VCaP (cell line): ENCODE measurements at regions not wholly inside any gene's neighbourhood (a gene's known extent, or its start where the extent isn't known, plus 50 kb on each side); places are given as distances from the start of the nearest gene placed in this dataset.

Source experiments
- H3K27ac ChIP-seq: fragments of 450-650 bp; 2 replicates; pipeline ENCODE4 v1.5.1; 2017
- TF ChIP-seq, protein P1 (sequence below): fragments of 450-650 bp; conservative IDR thresholded peaks from 2 replicates; pipeline ENCODE4 v1.5.1; 2017; ENCODE audit warnings: mild to moderate bottlenecking, moderate library complexity

DNA sequence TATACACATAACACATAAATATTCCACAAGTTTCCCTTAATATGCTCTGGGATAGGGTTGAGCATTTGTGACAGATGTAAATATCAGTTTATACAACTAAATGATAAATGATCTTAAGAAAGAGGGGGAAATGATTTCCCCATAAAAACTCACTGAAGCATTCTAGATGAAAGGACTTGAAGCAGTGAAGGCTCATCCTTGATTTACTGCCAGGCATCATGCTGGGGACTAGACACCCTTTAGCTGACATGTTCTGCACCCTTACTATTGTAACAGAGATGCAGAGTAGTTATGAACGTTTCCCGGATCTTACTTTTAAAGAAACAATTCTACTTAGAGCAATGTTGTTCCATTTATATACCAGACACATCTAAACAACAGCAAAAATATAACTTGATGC lies 235.8 kb downstream of the PTGER3 start:
- TF ChIP-seq, protein P1, sequence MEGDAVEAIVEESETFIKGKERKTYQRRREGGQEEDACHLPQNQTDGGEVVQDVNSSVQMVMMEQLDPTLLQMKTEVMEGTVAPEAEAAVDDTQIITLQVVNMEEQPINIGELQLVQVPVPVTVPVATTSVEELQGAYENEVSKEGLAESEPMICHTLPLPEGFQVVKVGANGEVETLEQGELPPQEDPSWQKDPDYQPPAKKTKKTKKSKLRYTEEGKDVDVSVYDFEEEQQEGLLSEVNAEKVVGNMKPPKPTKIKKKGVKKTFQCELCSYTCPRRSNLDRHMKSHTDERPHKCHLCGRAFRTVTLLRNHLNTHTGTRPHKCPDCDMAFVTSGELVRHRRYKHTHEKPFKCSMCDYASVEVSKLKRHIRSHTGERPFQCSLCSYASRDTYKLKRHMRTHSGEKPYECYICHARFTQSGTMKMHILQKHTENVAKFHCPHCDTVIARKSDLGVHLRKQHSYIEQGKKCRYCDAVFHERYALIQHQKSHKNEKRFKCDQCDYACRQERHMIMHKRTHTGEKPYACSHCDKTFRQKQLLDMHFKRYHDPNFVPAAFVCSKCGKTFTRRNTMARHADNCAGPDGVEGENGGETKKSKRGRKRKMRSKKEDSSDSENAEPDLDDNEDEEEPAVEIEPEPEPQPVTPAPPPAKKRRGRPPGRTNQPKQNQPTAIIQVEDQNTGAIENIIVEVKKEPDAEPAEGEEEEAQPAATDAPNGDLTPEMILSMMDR, result no peak

DNA sequence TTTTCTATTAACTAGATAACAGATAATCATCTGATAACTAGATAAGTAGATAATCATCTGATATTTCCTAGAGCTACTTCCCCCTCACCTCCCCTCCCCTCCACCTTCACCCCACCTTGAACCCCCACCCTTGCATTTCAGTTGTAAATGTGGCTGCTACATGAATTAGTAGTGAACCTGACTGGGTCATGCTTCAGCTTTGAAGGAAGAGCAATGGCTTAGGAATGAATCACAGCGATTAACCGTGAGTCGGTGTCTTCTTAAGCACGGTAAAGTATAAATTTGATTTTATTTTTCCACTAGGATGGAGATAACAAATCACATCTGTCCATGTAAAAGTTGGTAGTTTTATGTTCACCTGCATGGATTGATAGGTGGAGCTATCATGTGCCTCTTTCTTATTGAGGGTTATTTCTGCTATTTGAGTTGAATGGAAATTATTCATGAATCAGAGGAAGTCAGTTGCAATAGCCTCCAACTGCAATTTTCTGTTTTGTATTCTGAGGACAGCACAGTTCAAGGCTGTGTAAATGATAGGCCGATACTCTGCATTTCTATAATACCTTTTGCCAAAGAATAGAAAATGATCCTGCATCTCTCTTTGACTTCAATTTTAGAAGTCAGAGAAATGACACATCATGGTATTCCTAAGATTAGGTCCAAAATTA lies 235.0 kb downstream of the PTGER3 start:
- TF ChIP-seq, protein P1, result no peak

More for the DNA sequence above, 235.8 kb downstream of the PTGER3 start:
- H3K27ac ChIP-seq, result no peak overlapping the region

DNA sequence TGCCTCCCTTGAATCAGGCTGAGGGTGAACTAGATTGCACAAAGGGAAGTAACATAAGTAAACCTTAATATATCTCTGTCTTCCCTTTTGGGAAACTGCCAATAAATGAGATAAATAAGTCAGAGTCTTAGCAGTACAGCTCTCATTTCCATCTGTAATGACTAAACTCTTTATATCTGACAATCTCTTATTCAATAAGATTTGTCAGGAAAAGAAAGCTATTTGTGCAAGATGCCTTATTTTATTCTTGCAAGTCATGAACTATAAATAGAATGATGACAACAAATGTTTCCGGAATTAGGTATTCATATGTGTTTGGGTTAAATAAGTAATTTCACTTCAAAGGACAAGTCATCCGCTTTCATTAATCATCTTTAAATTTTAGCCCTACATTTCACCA lies 229.2 kb downstream of the PTGER3 start:
- TF ChIP-seq, protein P1, result no peak
- no peak overlapping the region for H3K27ac ChIP-seq

More for the DNA sequence above, 235.0 kb downstream of the PTGER3 start:
- no peak overlapping the region for H3K27ac ChIP-seq

DNA sequence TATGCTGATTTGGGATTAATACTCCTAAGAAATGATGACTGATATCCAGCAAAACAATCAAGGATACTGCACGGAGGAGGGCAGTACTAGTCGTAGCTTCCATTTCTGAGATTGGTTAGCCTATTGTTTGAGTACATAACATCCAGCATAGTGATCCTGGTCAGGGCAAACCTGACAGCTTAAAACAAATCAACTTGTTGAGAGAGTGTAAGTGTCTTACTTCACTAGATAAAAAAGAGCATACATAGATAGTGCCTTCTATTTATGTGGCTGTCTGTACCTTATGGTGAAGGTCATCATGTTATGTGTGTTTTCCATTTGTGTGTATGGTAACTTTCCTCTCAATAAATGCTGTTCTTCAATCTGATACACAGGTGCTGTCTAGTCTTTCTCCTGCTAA lies 228.4 kb downstream of the PTGER3 start:
- H3K27ac ChIP-seq, result no peak overlapping the region; the same call in 1 of the 2 replicates
- TF ChIP-seq, protein P1, result no peak

DNA sequence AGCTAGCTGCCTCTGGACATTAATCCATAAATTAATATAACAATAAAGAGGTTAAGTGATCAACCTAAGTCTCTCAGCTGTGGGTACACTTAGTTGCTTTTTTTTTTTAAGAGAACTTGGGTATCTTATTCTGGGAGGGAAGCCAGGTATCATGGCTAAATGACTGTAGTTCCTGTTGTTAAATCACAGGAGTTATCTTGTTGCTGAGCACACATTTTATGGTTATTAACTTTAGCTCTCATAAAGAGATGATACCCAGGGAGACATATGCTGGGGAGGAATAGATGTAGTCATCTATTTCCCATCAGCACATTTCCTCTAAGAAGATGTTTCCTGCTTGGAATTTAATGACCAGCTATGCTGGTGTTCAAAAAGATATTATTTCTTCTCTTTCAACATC lies 227.8 kb downstream of the PTGER3 start:
- peak overlapping the region; percentile 18; the same call in 1 of the 2 replicates for H3K27ac ChIP-seq
- TF ChIP-seq, protein P1, result no peak

DNA sequence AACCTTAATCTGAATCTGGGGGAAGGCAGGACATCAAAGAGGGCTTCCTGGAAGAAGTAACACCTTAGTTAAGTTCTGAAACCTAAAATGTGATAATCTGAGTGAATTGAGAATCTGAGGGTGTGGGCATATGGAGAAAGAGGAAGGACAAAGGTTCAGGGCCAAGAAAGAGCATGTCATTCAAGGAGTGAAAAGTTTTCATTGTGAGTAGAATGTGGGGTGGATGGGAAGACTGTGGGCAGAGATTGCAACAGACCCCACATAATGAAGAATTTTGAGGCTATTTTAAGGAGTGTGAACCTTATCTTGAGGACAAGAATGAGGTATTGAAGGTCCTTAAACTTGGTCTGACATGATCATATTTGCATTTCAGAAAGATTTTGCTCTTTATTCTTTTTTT lies 227.2 kb downstream of the PTGER3 start:
- TF ChIP-seq, protein P1, result no peak
- peak overlapping the region; percentile 18; the same call in 1 of the 2 replicates for H3K27ac ChIP-seq

DNA sequence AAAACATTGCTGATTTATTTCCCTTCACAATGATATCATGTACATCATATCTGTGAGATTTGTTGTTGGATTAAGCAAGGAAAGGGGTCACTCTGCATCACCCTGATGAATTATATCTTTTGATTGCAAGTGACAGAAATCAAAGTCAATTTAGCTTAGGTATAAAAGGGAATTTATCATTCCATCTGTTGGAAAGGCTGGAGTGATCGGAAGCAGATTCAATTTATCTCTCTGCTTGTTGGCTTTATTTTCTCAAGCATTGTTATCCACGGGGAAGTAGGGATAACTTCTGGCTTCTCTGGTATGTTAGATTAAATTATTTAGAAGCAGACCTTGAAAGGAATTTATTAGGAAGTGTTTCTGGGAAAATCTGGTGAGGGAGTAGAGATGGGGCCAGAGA lies 226.6 kb downstream of the PTGER3 start:
- TF ChIP-seq, protein P1, result no peak
- H3K27ac ChIP-seq, result no peak overlapping the region
